HCT116 (cell line): ENCODE measurements at regions not wholly inside any gene's neighbourhood (a gene's known extent, or its start where the extent isn't known, plus 50 kb on each side); places are given as distances from the start of the nearest gene placed in this dataset.

Experiments
- ATAC-seq: fragments of 200-7000 bp; cut with Tn5 transposase; 2 replicates; pipeline ENCODE4 v1.9.1; 2020; ENCODE audit warnings: mild to moderate bottlenecking, moderate library complexity
- BruUV-seq: library from RNA; stranded (reverse); fragments of 400-500 nt; replicated peaks from 2 replicates; lab custom pipeline; 2021; lab: Mats Ljungman, UMichigan
- CTCF ChIA-PET: fragments of 300-600 bp; sonication (Branson Sonifier 250); formaldehyde crosslinking; loops from one replicate; lab custom pipeline; 2021; ENCODE audit warnings: antibody characterized with exemption; lab: Charles Lee
- POLR2A ChIA-PET: fragments of 300-600, 350-600 bp; sonication (Branson Sonifier 250); formaldehyde crosslinking; loops from one replicate; lab custom pipeline; 2021; ENCODE audit warnings: antibody characterized with exemption; lab: Charles Lee
- RAD21 ChIA-PET, 2 experiments: fragments of 300-600 bp; sonication (Branson Sonifier 250); formaldehyde crosslinking; loops; one replicate each; lab custom pipeline; 2023; ENCODE audit warnings: low total read pairs in 2 of 2; ENCODE audit not compliant: uncharacterized antibody in 2 of 2, unreplicated experiment in 2 of 2, low non-redundant PET in 1 of 2; lab: Charles Lee
- DNase-seq: peaks from one replicate; pipeline ENCODE4 v3.0.0-alpha.2; 2010; ENCODE audit warnings: low read depth, low spot score
- H2AFZ ChIP-seq: fragments of 200-600 bp; shearing (Covaris generic), sonication (generic); 2 replicates; pipeline ENCODE4 v1.6.1; 2017; ENCODE audit warnings: low read depth, mixed run types, mixed read lengths, antibody characterized with exemption, low read length; ENCODE audit not compliant: poor library complexity, severe bottlenecking
- H3K27ac ChIP-seq: 2 replicates; pipeline ENCODE4 v1.5.1; 2012; ENCODE audit warnings: low read depth, low read length
- H3K27me3 ChIP-seq: fragments of 200-600 bp; sonication (generic); 2 replicates; pipeline ENCODE4 v1.6.1; 2016; ENCODE audit warnings: mixed run types, low read length, mixed read lengths; ENCODE audit not compliant: insufficient read depth
- H3K36me3 ChIP-seq, 2 experiments: fragments of 200-500 bp in 1 of 2; fragments of 200-600 bp in 1 of 2; sonication (Bioruptor generic) in 1 of 2; sonication (generic) in 1 of 2; 2 replicates each; pipeline versions ENCODE4 v1.5.1 to v1.6.1; 2014 to 2016; ENCODE audit warnings: low read length in 2 of 2, inconsistent platforms in 1 of 2, mixed read lengths in 1 of 2, mixed run types in 1 of 2; ENCODE audit not compliant: insufficient read depth in 2 of 2, control insufficient read depth in 1 of 2
- H3K4me1 ChIP-seq, 2 experiments: fragments of 200-600 bp in 1 of 2; sonication (generic) in 1 of 2; 2 replicates each; pipeline versions ENCODE4 v1.5.1 to v1.6.1; 2012 to 2017; ENCODE audit warnings: low read length in 2 of 2, inconsistent platforms in 1 of 2, mild to moderate bottlenecking in 1 of 2, mixed read lengths in 1 of 2, mixed run types in 1 of 2, moderate library complexity in 1 of 2; ENCODE audit not compliant: insufficient read depth in 2 of 2, control insufficient read depth in 1 of 2
- H3K4me2 ChIP-seq: fragments of 200-600 bp; sonication (generic); 2 replicates; pipeline ENCODE4 v1.6.1; 2017; ENCODE audit warnings: mixed run types, low read length, mixed read lengths
- H3K4me3 ChIP-seq, 2 experiments: fragments of 200-600 bp in 1 of 2; sonication (generic) in 1 of 2; replicated peaks in 1 of 2; 2 replicates each; pipeline ENCODE4 v1.5.1; 2011 to 2016; ENCODE audit warnings: low read length in 2 of 2, control low read depth in 1 of 2, low read depth in 1 of 2, mild to moderate bottlenecking in 1 of 2, mixed read lengths in 1 of 2, mixed run types in 1 of 2
- H3K79me2 ChIP-seq: fragments of 200-600 bp; sonication (generic); 2 replicates; pipeline ENCODE4 v1.6.1; 2017; ENCODE audit warnings: mild to moderate bottlenecking, mixed run types, low read length, moderate library complexity, mixed read lengths; ENCODE audit not compliant: insufficient read depth
- H3K9ac ChIP-seq: fragments of 200-600 bp; sonication (generic); 2 replicates; pipeline ENCODE4 v1.6.1; 2016; ENCODE audit warnings: low read length, mixed read lengths
- H3K9me2 ChIP-seq: fragments of 200-600 bp; sonication (generic), shearing (Covaris generic); 2 replicates; pipeline ENCODE4 v1.6.1; 2017; ENCODE audit warnings: mixed run types, mild to moderate bottlenecking, moderate library complexity; ENCODE audit not compliant: insufficient read depth
- H3K9me3 ChIP-seq, 2 experiments: fragments of 200-500 bp in 1 of 2; fragments of 200-600 bp in 1 of 2; sonication (Bioruptor generic) in 1 of 2; sonication (generic) in 1 of 2; 2 replicates each; pipeline ENCODE4 v1.6.1; 2014 to 2017; ENCODE audit warnings: low read length in 2 of 2, mixed read lengths in 2 of 2, inconsistent platforms in 1 of 2, low read depth in 1 of 2, mild to moderate bottlenecking in 1 of 2, mixed run types in 1 of 2, moderate library complexity in 1 of 2; ENCODE audit not compliant: control insufficient read depth in 1 of 2, insufficient read depth in 1 of 2
- H4K20me1 ChIP-seq: fragments of 200-600 bp; sonication (generic), shearing (Covaris generic); 2 replicates; pipeline ENCODE4 v1.6.1; 2017; ENCODE audit warnings: mixed run types, mild to moderate bottlenecking, moderate library complexity; ENCODE audit not compliant: insufficient read depth
- POLR2AphosphoS5 ChIP-seq: IDR thresholded peaks from 2 replicates; pipeline ENCODE4 v1.6.1; 2011; ENCODE audit warnings: mild to moderate bottlenecking, low read depth, low read length, moderate library complexity
- RAD21 ChIP-seq: IDR thresholded peaks from 2 replicates; pipeline ENCODE4 v1.6.1; 2012; ENCODE audit warnings: low read depth, mild to moderate bottlenecking
- SRF ChIP-seq: IDR thresholded peaks from 2 replicates; pipeline ENCODE4 v1.6.1; 2012; ENCODE audit warnings: low read depth
- ZNF274 ChIP-seq: fragments of 200-500 bp; sonication (Bioruptor generic); IDR thresholded peaks from 2 replicates; pipeline ENCODE4 v1.6.1; 2014; ENCODE audit warnings: mild to moderate bottlenecking, low read depth, low read length, inconsistent platforms
- intact Hi-C: fragments of 100-400 bp; cut with micrococcal nuclease; formaldehyde crosslinking; loops from 2 replicates; pipeline ENCODE4 v1.10.0; 2022
- TF ChIP-seq, protein P1 (sequence below): IDR thresholded peaks from 2 replicates; pipeline ENCODE4 v1.6.1; 2011; ENCODE audit warnings: mild to moderate bottlenecking, low read length, moderate library complexity; ENCODE audit not compliant: insufficient replicate concordance; ENCODE audit errors: extremely low read depth

DNA sequence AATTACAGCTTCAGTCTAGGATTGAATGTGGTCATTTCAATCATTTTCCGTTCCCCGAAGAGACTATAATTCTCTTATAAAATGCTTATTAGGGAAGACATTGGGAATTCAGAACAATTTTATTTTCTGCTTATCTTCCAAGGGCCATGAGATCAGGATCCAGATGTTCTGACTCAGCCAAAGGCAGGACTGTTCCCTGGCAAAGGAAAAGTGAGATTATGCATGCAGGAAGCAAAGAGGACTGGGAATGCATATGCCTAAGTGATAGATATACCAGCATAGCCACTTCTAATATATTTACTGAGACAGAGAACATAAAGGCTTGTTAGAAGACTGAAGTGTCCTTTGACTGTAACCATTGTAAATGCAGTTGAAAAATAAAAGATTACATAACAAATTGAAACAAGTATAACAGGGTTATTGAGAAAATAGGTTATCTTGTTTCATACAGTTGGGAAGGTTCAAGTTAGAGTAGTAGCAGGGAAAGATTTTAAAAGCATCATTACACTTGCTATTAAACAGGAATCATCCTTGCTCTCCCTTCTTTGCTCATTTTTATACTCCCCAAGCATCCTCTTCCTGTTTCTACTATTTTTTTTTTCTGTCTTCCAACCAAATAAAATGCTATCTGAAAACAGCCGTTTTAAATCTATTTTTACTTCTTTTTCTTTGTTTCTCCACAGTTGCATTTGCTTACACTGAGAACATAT is 439.6 kb upstream of the ADAMTS5 start (continued):
- TF ChIP-seq ZNF274 (no peak), SRF (no peak)
- TF ChIP-seq, protein P1, sequence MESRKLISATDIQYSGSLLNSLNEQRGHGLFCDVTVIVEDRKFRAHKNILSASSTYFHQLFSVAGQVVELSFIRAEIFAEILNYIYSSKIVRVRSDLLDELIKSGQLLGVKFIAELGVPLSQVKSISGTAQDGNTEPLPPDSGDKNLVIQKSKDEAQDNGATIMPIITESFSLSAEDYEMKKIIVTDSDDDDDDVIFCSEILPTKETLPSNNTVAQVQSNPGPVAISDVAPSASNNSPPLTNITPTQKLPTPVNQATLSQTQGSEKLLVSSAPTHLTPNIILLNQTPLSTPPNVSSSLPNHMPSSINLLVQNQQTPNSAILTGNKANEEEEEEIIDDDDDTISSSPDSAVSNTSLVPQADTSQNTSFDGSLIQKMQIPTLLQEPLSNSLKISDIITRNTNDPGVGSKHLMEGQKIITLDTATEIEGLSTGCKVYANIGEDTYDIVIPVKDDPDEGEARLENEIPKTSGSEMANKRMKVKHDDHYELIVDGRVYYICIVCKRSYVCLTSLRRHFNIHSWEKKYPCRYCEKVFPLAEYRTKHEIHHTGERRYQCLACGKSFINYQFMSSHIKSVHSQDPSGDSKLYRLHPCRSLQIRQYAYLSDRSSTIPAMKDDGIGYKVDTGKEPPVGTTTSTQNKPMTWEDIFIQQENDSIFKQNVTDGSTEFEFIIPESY, result no peak

DNA sequence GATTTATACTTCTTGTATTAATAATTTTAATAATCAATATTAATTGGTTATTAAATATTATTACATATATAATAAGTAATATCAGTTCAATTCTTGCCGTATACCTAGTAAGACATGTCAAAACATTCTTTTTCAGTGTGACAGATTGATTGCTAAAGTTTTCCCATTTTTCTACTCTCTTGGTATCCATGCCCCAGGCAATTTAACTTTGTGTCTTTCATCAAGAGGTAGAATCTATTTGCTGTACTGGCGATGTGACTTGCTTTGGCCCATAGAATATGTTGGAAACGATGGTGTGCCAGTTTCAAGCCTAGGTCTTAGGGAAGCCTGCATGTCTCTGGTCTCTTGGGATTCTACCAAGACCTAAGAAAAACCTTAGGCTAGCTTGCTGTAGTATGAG is 436.1 kb upstream of the ADAMTS5 start:
- DNase-seq (no peak), ATAC-seq (no peak)
- intact Hi-C loops, result no loop called here
- Histone ChIP-seq H3K9me3 (peaks cover 9 to 46% of the 10 kb centered on the region in 2 experiments; a peak in 3 of 4 replicates), H3K4me3 (no peak overlapping the region), H3K36me3 (no peaks in the 10 kb centered on the region), H4K20me1 (no peaks in the 10 kb centered on the region), H3K79me2 (no peaks in the 10 kb centered on the region), H3K4me2 (no peak overlapping the region), H3K9ac (no peak overlapping the region), H3K27ac (no peak overlapping the region), H3K4me1 (no peaks in the 10 kb centered on the region), H3K27me3 (no peaks in the 10 kb centered on the region), H3K9me2 (no peaks in the 10 kb centered on the region), H2AFZ (no peak overlapping the region)
- ChIA-PET CTCF (no interaction called here), POLR2A (no interaction called here), RAD21 (no interaction called here)
- BruUV-seq, result no TSS peak
- TF ChIP-seq POLR2AphosphoS5 (no peak), RAD21 (no peak)
